ENCODE measurements at regions not wholly inside any gene's neighbourhood (a gene's known extent, or its start where the extent isn't known, plus 50 kb on each side); places are given as distances from the start of the nearest gene placed in this dataset.

DNA sequence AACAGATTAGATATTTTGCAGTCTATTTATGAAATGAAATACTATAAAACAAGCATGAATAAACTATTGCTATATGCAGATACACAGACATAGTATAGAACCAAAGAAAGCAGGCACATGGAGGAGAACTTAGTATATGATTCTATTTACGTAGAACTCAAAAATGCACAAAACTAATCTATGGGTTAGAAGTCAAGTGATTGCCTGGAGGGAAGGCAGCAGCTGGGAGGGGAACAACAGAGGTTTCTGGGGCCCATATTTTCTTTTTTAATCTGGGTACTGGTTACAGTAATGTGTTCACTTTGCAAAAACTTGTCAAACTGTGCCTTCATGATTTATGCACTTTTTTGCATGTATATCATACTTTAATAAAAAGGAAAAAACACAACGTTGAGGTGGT lies 202.0 kb downstream of the BCAT1 start:
- TF ChIP-seq, protein P1, sequence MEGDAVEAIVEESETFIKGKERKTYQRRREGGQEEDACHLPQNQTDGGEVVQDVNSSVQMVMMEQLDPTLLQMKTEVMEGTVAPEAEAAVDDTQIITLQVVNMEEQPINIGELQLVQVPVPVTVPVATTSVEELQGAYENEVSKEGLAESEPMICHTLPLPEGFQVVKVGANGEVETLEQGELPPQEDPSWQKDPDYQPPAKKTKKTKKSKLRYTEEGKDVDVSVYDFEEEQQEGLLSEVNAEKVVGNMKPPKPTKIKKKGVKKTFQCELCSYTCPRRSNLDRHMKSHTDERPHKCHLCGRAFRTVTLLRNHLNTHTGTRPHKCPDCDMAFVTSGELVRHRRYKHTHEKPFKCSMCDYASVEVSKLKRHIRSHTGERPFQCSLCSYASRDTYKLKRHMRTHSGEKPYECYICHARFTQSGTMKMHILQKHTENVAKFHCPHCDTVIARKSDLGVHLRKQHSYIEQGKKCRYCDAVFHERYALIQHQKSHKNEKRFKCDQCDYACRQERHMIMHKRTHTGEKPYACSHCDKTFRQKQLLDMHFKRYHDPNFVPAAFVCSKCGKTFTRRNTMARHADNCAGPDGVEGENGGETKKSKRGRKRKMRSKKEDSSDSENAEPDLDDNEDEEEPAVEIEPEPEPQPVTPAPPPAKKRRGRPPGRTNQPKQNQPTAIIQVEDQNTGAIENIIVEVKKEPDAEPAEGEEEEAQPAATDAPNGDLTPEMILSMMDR (IDR thresholded peaks at IDR 0.05; ENCODE audit: unreplicated experiment) = no peak
- Mint-ChIP-seq H3K4me1 (ENCODE audit: low read depth, unreplicated experiment) (peaks cover 9% of the 10 kb centered on the region), H3K36me3 (ENCODE audit: insufficient read depth, unreplicated experiment) (no peaks in the 10 kb centered on the region), H3K4me3 (ENCODE audit: low read depth, unreplicated experiment) (no peak overlapping the region), H3K27ac (ENCODE audit: unreplicated experiment) (no peak overlapping the region), H3K9me3 (ENCODE audit: low read depth, unreplicated experiment) (no peaks in the 10 kb centered on the region), H3K27me3 (ENCODE audit: unreplicated experiment) (no peaks in the 10 kb centered on the region)
- CTCF ChIA-PET = no interaction called here
- no TSS peak for BruUV-seq (replicated peaks)
- DNase-seq = no peak
- intact Hi-C loops (cut with micrococcal nuclease; ENCODE audit: unreplicated experiment) = no loop called here

DNA sequence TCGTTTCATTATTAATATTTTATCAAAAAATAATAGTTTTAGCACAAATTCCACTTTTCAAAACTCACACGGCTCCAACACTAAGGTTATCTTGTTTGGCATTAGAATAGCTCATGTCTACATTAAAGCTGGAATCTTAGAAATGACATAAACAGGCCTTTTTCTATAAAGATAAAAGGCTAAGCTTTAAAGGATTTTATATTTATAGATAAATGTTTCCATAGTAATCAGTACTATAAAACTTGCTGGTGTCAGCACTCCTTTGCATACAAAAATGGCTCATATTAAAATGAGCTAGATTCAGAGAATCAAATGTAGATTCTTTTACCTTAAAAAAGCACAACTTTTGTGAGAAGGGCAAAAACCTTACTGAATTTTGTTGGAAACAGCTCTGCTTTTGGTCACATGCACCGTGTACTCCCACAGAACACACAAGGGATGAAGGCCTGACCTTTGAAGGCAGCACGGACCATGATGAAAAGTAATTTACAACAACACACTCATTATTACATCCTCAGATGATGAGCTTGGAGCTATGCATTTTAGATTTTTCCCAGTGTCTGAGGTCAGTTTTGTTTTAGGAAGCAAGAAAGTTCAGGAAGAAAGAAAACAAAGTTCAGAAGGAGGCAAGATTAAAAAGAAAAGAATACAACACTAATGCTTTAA lies 202.8 kb downstream of the BCAT1 start:
- TF ChIP-seq, protein P1 (IDR thresholded peaks at IDR 0.05; ENCODE audit: unreplicated experiment) = no peak
- intact Hi-C loops (cut with micrococcal nuclease; ENCODE audit: unreplicated experiment) = no loop called here
- H3K36me3 Mint-ChIP-seq (ENCODE audit: insufficient read depth, unreplicated experiment) = no peaks in the 10 kb centered on the region
- no peak overlapping the region for H3K4me3 Mint-ChIP-seq (ENCODE audit: low read depth, unreplicated experiment)
- no peak for DNase-seq
- no TSS peak for BruUV-seq (replicated peaks)
- peaks cover 2% of the 10 kb centered on the region for H3K4me1 Mint-ChIP-seq (ENCODE audit: low read depth, unreplicated experiment)
- no peaks in the 10 kb centered on the region for H3K27me3 Mint-ChIP-seq (ENCODE audit: unreplicated experiment)
- H3K27ac Mint-ChIP-seq (ENCODE audit: unreplicated experiment) = no peak overlapping the region
- no peaks in the 10 kb centered on the region for H3K9me3 Mint-ChIP-seq (ENCODE audit: low read depth, unreplicated experiment)
- CTCF ChIA-PET = interaction anchor here (0.7 kb wide), 1 partner anchor 9 kb away, joined by 3 read pairs; no protein-coding TSS in a partner anchor

DNA sequence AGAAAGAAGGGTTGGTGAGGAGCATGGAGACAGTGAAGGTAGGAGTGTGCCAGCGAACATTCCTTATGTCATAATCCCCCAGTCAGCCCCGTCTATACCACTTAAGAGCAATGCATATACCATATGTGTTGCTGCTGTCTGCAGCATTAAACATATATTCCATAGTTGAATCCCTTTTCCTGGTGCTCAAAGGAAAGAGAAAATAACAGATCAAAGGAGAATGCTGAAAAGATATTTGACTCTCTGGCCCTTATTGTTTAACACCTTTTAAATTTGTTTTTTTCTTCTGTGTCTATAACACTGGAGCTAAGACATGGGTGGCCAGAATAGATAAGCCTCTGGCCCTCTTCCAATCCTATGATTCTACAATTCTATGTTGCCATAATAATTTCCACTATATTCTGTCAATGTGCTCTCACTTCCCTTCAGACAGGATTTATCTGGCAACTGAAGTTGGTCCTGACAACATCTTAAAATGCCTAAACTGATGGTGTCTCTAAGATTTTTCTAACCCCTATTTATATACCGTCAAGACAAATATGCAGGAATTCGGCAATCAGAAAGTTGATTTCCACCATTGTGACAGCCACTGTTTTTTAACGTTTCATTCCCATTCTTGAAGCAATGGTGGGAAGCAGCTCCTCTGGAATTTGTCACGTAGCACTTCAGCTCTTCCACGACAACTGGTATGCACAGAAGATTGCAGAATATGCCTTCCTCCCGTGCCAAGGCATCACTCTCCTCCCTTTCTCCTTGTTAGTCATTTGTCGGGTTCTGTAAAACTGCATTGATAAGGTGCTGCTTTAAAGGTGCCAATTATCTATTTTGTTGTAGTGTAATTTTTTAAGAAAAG lies 204.7 kb downstream of the BCAT1 start:
- TF ChIP-seq, protein P1 (IDR thresholded peaks at IDR 0.05; ENCODE audit: unreplicated experiment) = no peak
- Mint-ChIP-seq H3K4me1 (ENCODE audit: low read depth, unreplicated experiment) (no peaks in the 10 kb centered on the region), H3K36me3 (ENCODE audit: insufficient read depth, unreplicated experiment) (no peaks in the 10 kb centered on the region), H3K27ac (ENCODE audit: unreplicated experiment) (no peak overlapping the region), H3K4me3 (ENCODE audit: low read depth, unreplicated experiment) (no peak overlapping the region), H3K9me3 (ENCODE audit: low read depth, unreplicated experiment) (no peaks in the 10 kb centered on the region), H3K27me3 (ENCODE audit: unreplicated experiment) (no peaks in the 10 kb centered on the region)
- no TSS peak for BruUV-seq (replicated peaks)
- DNase-seq = no peak
- CTCF ChIA-PET = no interaction called here
- intact Hi-C loops (cut with micrococcal nuclease; ENCODE audit: unreplicated experiment) = no loop called here

DNA sequence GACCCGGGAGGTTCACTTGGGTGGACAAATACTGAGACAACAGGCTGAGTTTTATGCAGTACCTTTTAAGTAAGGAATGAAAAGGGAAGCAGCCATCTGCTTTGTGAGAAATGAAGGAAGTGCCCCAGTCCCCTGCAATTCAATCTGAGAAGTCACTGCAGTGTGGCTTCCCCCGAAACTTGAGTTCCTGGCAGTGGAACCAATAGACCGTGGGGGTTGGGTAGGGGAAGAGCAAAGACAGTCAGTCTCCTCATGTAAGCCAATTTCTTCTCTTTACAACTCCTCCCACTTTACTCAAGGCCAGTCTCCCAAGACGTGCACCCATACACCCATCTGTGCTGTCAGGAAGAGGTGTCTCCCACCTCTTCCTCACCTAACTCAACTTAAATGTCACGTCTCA lies 206.5 kb downstream of the BCAT1 start:
- intact Hi-C loops (cut with micrococcal nuclease; ENCODE audit: unreplicated experiment) = no loop called here
- CTCF ChIA-PET = no interaction called here
- no peak overlapping the region for H3K27ac Mint-ChIP-seq (ENCODE audit: unreplicated experiment)
- no peaks in the 10 kb centered on the region for H3K4me1 Mint-ChIP-seq (ENCODE audit: low read depth, unreplicated experiment)
- no peak overlapping the region for H3K4me3 Mint-ChIP-seq (ENCODE audit: low read depth, unreplicated experiment)
- no peak for DNase-seq
- no TSS peak for BruUV-seq (replicated peaks)
- H3K27me3 Mint-ChIP-seq (ENCODE audit: unreplicated experiment) = no peaks in the 10 kb centered on the region
- no peaks in the 10 kb centered on the region for H3K36me3 Mint-ChIP-seq (ENCODE audit: insufficient read depth, unreplicated experiment)
- TF ChIP-seq, protein P1 (IDR thresholded peaks at IDR 0.05; ENCODE audit: unreplicated experiment) = no peak
- H3K9me3 Mint-ChIP-seq (ENCODE audit: low read depth, unreplicated experiment) = no peaks in the 10 kb centered on the region

All from Calu3 (cell line).